ENCODE measurements at regions not wholly inside any gene's neighbourhood (a gene's known extent, or its start where the extent isn't known, plus 50 kb on each side); places are given as distances from the start of the nearest gene placed in this dataset.
A peak's percentile ranks its signal among the peaks of the same experiment; 100 is the strongest.

DNA sequence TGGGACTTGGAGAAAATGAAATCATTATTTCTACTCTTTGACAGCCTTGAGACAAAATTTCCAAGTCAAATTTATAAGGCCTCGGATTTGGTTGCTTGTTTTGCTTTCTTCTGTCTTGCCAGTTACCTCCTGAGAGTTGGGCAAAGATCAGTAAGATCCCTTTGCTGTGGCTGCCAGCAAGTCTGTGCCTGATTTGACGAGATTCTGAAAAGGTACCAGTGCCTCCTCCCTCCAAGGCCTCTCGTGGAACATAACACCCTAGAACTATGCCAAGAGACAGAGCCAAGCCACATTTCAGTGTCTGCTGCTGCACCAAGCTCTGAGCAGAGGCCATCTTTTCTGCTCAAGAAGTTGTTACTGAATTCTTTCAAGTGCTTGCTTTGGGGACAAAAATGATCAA, 61.0 kb downstream of the GTPBP8 start:
- peak; percentile 39 for DNase-seq (ENCODE audit: low read depth)
- H3K4me3 ChIP-seq (ENCODE audit: low read length) = no peak overlapping the region
- TF ChIP-seq, protein P1, sequence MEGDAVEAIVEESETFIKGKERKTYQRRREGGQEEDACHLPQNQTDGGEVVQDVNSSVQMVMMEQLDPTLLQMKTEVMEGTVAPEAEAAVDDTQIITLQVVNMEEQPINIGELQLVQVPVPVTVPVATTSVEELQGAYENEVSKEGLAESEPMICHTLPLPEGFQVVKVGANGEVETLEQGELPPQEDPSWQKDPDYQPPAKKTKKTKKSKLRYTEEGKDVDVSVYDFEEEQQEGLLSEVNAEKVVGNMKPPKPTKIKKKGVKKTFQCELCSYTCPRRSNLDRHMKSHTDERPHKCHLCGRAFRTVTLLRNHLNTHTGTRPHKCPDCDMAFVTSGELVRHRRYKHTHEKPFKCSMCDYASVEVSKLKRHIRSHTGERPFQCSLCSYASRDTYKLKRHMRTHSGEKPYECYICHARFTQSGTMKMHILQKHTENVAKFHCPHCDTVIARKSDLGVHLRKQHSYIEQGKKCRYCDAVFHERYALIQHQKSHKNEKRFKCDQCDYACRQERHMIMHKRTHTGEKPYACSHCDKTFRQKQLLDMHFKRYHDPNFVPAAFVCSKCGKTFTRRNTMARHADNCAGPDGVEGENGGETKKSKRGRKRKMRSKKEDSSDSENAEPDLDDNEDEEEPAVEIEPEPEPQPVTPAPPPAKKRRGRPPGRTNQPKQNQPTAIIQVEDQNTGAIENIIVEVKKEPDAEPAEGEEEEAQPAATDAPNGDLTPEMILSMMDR (conservative IDR thresholded peaks at IDR 0.05; ENCODE audit: low read length) = no peak

DNA sequence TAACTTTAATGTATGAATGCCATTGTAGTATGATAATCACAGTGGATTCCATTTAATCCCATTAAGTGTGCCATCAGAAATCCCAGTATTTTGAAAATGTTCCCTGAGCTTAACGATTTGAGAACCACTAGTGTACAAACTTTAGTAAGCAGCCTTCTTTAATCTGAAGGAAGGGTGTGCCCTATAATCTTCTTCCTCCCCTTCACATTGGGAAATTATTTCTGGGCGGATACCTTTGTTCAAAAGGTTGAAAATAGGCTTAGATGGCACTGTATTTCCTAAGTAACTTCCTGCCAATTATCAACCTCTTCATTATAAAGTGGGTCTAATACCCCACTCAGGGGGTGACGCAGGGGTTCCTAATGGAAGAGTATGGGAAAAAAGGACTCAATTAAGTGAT, 62.4 kb downstream of the GTPBP8 start:
- TF ChIP-seq, protein P1 (conservative IDR thresholded peaks at IDR 0.05; ENCODE audit: low read length) = no peak
- DNase-seq (ENCODE audit: low read depth) = no peak
- no peak overlapping the region for H3K4me3 ChIP-seq (ENCODE audit: low read length)

DNA sequence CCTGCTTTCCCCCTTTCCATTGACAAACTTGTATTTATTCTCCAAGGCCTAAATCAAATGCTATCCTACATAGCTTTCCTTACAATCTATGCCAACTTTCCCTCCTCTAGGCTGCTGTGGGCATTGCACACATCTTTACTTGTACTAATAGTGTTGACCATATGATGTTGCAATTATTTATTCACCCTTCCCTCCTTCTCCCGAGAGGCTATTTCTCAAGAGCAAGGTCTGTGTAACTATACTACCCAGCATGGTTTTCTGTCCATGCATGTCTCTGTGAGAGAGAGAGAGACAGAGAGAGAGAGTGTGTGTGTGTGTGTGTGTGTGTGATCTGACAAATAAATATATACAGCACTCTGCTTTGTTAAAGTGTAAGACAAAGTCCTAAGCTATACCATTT, 63.8 kb downstream of the GTPBP8 start:
- TF ChIP-seq, protein P1 (conservative IDR thresholded peaks at IDR 0.05; ENCODE audit: low read length) = peak; percentile 53
- peak; percentile 94 for DNase-seq (ENCODE audit: low read depth)
- H3K4me3 ChIP-seq (ENCODE audit: low read length) = no peak overlapping the region

DNA sequence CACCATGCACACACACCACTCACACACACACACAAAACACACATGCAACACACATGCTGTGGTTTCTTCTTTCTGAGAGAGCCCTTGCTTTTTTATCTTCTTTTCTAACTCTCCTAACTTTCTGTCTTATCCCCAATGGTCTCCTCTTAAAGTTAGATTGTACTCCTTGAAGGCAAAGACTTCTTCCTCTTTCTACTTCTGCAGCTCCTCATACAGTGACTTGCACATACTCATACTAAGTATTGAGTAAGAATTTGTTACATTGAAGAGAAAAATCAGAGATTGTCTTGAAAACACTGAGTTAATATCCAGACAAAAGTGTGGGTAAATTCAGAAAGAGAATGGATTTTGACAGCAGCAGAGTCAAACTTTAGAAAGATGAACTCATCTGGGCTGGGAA, 64.4 kb downstream of the GTPBP8 start:
- TF ChIP-seq, protein P1 (conservative IDR thresholded peaks at IDR 0.05; ENCODE audit: low read length) = no peak
- DNase-seq (ENCODE audit: low read depth) = peak; percentile 19

DNA sequence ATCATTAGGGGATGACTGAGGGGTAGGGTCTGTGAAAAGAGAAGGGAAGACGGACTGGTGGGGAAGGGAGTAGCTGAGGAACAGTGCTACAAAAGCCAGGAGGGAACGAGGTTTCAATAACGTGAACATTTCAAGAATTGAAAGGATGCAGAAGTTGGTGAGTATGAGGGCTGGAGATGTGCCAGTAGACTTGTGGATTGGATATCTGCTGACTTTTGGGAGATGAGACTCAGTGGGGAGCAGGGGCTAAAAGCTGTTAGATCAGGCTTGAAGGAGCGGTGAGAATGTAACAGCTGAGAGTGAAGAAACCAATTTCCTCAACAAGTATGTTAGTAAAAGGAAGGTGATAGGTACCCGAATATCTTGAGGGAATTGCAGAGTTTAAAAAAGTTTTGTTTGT, 65.2 kb downstream of the GTPBP8 start:
- no peak overlapping the region for H3K4me3 ChIP-seq (ENCODE audit: low read length)
- peak; percentile 17 for DNase-seq (ENCODE audit: low read depth)
- TF ChIP-seq, protein P1 (conservative IDR thresholded peaks at IDR 0.05; ENCODE audit: low read length) = no peak

More for the DNA sequence above, 64.4 kb downstream of the GTPBP8 start:
- no peak overlapping the region for H3K4me3 ChIP-seq (ENCODE audit: low read length)

DNA sequence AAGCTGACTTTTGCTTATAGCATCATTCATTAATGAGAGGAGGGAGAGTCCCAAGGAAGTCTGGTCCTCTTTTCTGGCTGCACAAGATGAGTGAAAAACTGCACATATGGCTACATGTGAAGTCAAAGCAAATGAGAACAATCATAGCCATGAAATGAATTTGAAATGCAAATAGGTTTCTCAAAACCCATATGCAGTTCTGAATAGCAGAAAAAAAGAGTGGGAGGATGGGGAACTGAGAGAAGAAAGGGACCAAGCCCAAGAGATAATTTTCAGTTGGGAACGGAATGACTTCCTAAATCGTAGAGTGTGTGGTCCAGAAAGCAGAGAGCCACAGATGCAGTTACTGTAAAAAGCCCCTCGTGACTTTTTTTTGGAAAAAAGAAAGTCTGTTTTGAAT, 66.3 kb downstream of the GTPBP8 start:
- no peak for DNase-seq (ENCODE audit: low read depth)
- H3K4me3 ChIP-seq (ENCODE audit: low read length) = no peak overlapping the region
- TF ChIP-seq, protein P1 (conservative IDR thresholded peaks at IDR 0.05; ENCODE audit: low read length) = no peak

DNA sequence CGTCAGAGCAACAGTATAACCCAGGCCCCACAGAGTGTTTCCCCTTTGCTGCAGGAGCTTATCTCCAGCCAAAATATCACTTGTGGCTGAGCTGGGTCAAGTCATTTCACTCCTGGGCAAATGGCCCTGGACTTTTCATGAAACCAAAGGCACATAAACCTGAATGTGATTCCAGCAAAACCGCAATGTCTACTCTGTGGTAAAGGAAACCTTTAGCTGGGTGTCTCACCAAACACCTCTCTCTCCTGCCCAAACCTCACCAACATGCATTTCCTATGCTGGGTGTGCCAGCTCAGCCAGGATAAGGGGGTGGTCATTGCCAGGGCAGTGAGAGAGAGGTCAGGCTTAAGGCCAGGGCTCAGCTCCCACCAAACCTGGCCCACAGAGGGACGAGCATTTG, 67.4 kb downstream of the GTPBP8 start:
- no peak overlapping the region for H3K4me3 ChIP-seq (ENCODE audit: low read length)
- TF ChIP-seq, protein P1 (conservative IDR thresholded peaks at IDR 0.05; ENCODE audit: low read length) = no peak
- DNase-seq (ENCODE audit: low read depth) = no peak

Measured in AG10803 (cell line).